ENCODE measurements at regions not wholly inside any gene's neighbourhood (a gene's known extent, or its start where the extent isn't known, plus 50 kb on each side); places are given as distances from the start of the nearest gene placed in this dataset.

GRCh38 chr5:163963881-163964280, 458.5 kb downstream of the MAT2B start:
- no peak overlapping the region for H3K4me3 ChIP-seq
- no peak for DNase-seq
- H3K4me1 ChIP-seq (replicated peaks in 1 of 2) = no peaks in the 10 kb centered on the region
- H3K27ac ChIP-seq = no peak overlapping the region
- H3K36me3 ChIP-seq (replicated peaks in 1 of 2) = no peaks in the 10 kb centered on the region
- TF ChIP-seq CTCF (IDR thresholded peaks at IDR 0.05) (no peak), POLR2A (IDR thresholded peaks at IDR 0.05) (no peak)
- intact Hi-C loops (cut with DNase I) = no loop called here
- no peaks in the 10 kb centered on the region for H3K9me3 ChIP-seq (replicated peaks in 1 of 3)
- 73 to 83% (median 79%) methylated on average over 9 of the region's 9 CpGs for WGBS, 4 donors
- no peaks in the 10 kb centered on the region for H3K27me3 ChIP-seq

- no peak for TF ChIP-seq CTCF (IDR thresholded peaks at IDR 0.05)
- TF ChIP-seq POLR2A (IDR thresholded peaks at IDR 0.05) = no peak
- WGBS, 4 donors = 64 to 73% (median 72%) methylated on average over 3 of the region's 3 CpGs
Measured at GRCh38 chr5:163964671-163965070, 459.3 kb downstream of the MAT2B start.

GRCh38 chr5:163967268-163967667, 461.8 kb downstream of the MAT2B start:
- 52 to 72% (median 67%) methylated on average over 1 of the region's 1 CpG for WGBS, 4 donors

More at GRCh38 chr5:163964671-163965070, 459.3 kb downstream of the MAT2B start:
- DNase-seq = no peak
- no peaks in the 10 kb centered on the region for H3K9me3 ChIP-seq (replicated peaks in 1 of 3)
- H3K4me3 ChIP-seq = no peak overlapping the region
- intact Hi-C loops (cut with DNase I) = no loop called here
- no peak overlapping the region for H3K27ac ChIP-seq
- no peaks in the 10 kb centered on the region for H3K27me3 ChIP-seq
- H3K4me1 ChIP-seq (replicated peaks in 1 of 2) = no peaks in the 10 kb centered on the region
- H3K36me3 ChIP-seq (replicated peaks in 1 of 2) = no peaks in the 10 kb centered on the region

GRCh38 chr5:163968651-163969050, 463.2 kb downstream of the MAT2B start:
- H3K4me3 ChIP-seq = no peak overlapping the region
- TF ChIP-seq CTCF (IDR thresholded peaks at IDR 0.05) (no peak), POLR2A (IDR thresholded peaks at IDR 0.05) (no peak)
- H3K9me3 ChIP-seq (replicated peaks in 1 of 3) = no peaks in the 10 kb centered on the region
- no peaks in the 10 kb centered on the region for H3K4me1 ChIP-seq (replicated peaks in 1 of 2)
- H3K27ac ChIP-seq = no peak overlapping the region
- H3K27me3 ChIP-seq = no peaks in the 10 kb centered on the region
- WGBS, 4 donors = 32 to 64% (median 43%) methylated on average over 2 of the region's 2 CpGs
- intact Hi-C loops (cut with DNase I) = no loop called here
- H3K36me3 ChIP-seq (replicated peaks in 1 of 2) = no peaks in the 10 kb centered on the region
- DNase-seq = no peak

More at GRCh38 chr5:163967268-163967667, 461.8 kb downstream of the MAT2B start:
- TF ChIP-seq POLR2A (IDR thresholded peaks at IDR 0.05) (no peak), CTCF (IDR thresholded peaks at IDR 0.05) (no peak)
- Histone ChIP-seq H3K9me3 (replicated peaks in 1 of 3) (no peaks in the 10 kb centered on the region), H3K36me3 (replicated peaks in 1 of 2) (no peaks in the 10 kb centered on the region), H3K4me3 (no peak overlapping the region), H3K27me3 (no peaks in the 10 kb centered on the region), H3K4me1 (replicated peaks in 1 of 2) (no peaks in the 10 kb centered on the region), H3K27ac (no peak overlapping the region)
- intact Hi-C loops (cut with DNase I) = no loop called here
- DNase-seq = no peak
